Spleen (tissue), 7 donors: ENCODE measurements at regions not wholly inside any gene's neighbourhood (a gene's known extent, or its start where the extent isn't known, plus 50 kb on each side); places are given as distances from the start of the nearest gene placed in this dataset.

Experiments used
- CTCF ChIP-seq, 11 experiments: fragments of 200-600 bp in 7 of 11; fragments of 450-650 bp in 4 of 11; sonication (generic) in 4 of 11; IDR thresholded peaks in 8 of 11; conservative IDR thresholded peaks in 3 of 11; 1 replicate in 7 of 11; 2 replicates in 4 of 11; pipeline versions ENCODE4 v1.4.0 to v1.8.0; 2016 to 2021; ENCODE audit warnings: antibody characterized with exemption in 11 of 11, inconsistent platforms in 4 of 11, mild to moderate bottlenecking in 1 of 11
- POLR2AphosphoS5 ChIP-seq, 3 donors: sonication (generic); formaldehyde crosslinking; IDR thresholded peaks; one replicate each; pipeline ENCODE4 v1.5.1; 2017; ENCODE audit warnings: antibody characterized with exemption in 3 of 3
- donor health status: DM: no; HTN: no; CAD: no; lungs with moderate emphysema.
- donor health status: DM: no; HTN: no; CAD: no.
- donor health status: DM: no; HTN: no; CAD: no.

GRCh38 chr1:72997041-72997440, 714.7 kb upstream of the NEGR1 start:
- TF ChIP-seq CTCF (IDR thresholded peaks at IDR 0.05 in 8 of 11, conservative IDR thresholded peaks at IDR 0.05 in 3 of 11) (no peak), POLR2AphosphoS5 (IDR thresholded peaks at IDR 0.05) (no peak)
